HG02571 (cell line): ENCODE measurements at regions not wholly inside any gene's neighbourhood (a gene's known extent, or its start where the extent isn't known, plus 50 kb on each side); places are given as distances from the start of the nearest gene placed in this dataset.
"Not testable (repeated sequence)": the region's sequence is repeated elsewhere in the genome, so short reads cannot be mapped to it uniquely, and the experiment has no call there.

Experiments
- ATAC-seq: cut with Tn5 transposase; IDR thresholded peaks from one replicate; pipeline ENCODE4 v1.9.1; 2021; ENCODE audit warnings: mild to moderate bottlenecking, moderate library complexity; ENCODE audit not compliant: unreplicated experiment

- no peak for ATAC-seq
These were observed 154.7 kb upstream of the CDK1 start for GRCh38 chr10:60623627-60624026.

GRCh38 chr10:60621018-60621417 is 157.3 kb upstream of the CDK1 start:
- no peak for ATAC-seq

GRCh38 chr10:60618861-60619260 is 159.4 kb upstream of the CDK1 start:
- ATAC-seq = no peak

- no peak for ATAC-seq
These were observed 162.7 kb upstream of the CDK1 start for GRCh38 chr10:60615541-60615940.

- no peak for ATAC-seq
These were observed 163.9 kb upstream of the CDK1 start for GRCh38 chr10:60614363-60614762.

GRCh38 chr10:60613434-60613833 is 164.8 kb upstream of the CDK1 start:
- no peak for ATAC-seq

- ATAC-seq = no peak
These were observed 167.0 kb upstream of the CDK1 start for GRCh38 chr10:60611291-60611747.

- no peak for ATAC-seq
These were observed 170.9 kb upstream of the CDK1 start for GRCh38 chr10:60607372-60607771.

- ATAC-seq = no peak
These were observed 171.8 kb upstream of the CDK1 start for GRCh38 chr10:60606343-60607080.

- no peak for ATAC-seq
These were observed 172.8 kb upstream of the CDK1 start for GRCh38 chr10:60605476-60605875.

GRCh38 chr10:60604342-60604741 is 173.9 kb upstream of the CDK1 start:
- ATAC-seq = no peak

GRCh38 chr10:60597513-60597912 is 180.8 kb upstream of the CDK1 start:
- no peak for ATAC-seq

- no peak for ATAC-seq
These were observed 182.4 kb upstream of the CDK1 start for GRCh38 chr10:60595852-60596251.

- no peak for ATAC-seq
These were observed 183.7 kb upstream of the CDK1 start for GRCh38 chr10:60594476-60595051.

GRCh38 chr10:60591119-60591518 is 187.2 kb upstream of the CDK1 start:
- no peak for ATAC-seq

- no peak for ATAC-seq
These were observed 188.9 kb upstream of the CDK1 start for GRCh38 chr10:60589376-60589775.

- ATAC-seq = not testable (repeated sequence)
These were observed 192.1 kb upstream of the ANK3 start for GRCh38 chr10:60581782-60582181.

GRCh38 chr10:60578217-60578616 is 188.5 kb upstream of the ANK3 start:
- ATAC-seq = no peak

- ATAC-seq = no peak
These were observed 186.7 kb upstream of the ANK3 start for GRCh38 chr10:60576130-60577069.

- ATAC-seq = no peak
These were observed 185.4 kb upstream of the ANK3 start for GRCh38 chr10:60575105-60575504.

- ATAC-seq = no peak
These were observed 184.7 kb upstream of the ANK3 start for GRCh38 chr10:60574388-60574787.

GRCh38 chr10:60573336-60573735 is 183.7 kb upstream of the ANK3 start:
- ATAC-seq = no peak
